Dorsolateral prefrontal cortex (tissue), 40 donors: ENCODE measurements at regions not wholly inside any gene's neighbourhood (a gene's known extent, or its start where the extent isn't known, plus 50 kb on each side); places are given as distances from the start of the nearest gene placed in this dataset.

Experiments
- microRNA-seq, 43 experiments: library from miRNA; unstranded; fragments of <30 nt; microRNA quantifications; one replicate each; pipeline ENCODE4 v1.2.0, GENCODE V29; 2022

Small RNAs in the stretch of these regions (microRNA-seq; reads per million reads assigned to microRNA genes)
- gene MIR1302-10: 0 reads per million in 43 experiments
- gene MIR6859-3: 0 reads per million in 43 experiments
